OCI-LY1 (cell line): ENCODE measurements at regions not wholly inside any gene's neighbourhood (a gene's known extent, or its start where the extent isn't known, plus 50 kb on each side); places are given as distances from the start of the nearest gene placed in this dataset.

Experiments used
- CTCF ChIP-seq: fragments of 200-600 bp; sonication (generic), shearing (Covaris generic); IDR thresholded peaks from 2 replicates; pipeline ENCODE4 v1.5.1; 2017; ENCODE audit warnings: mild to moderate bottlenecking, antibody characterized with exemption, low read length, moderate library complexity, mixed read lengths
- EZH2 ChIP-seq: fragments of 200-600 bp; sonication (generic), shearing (Covaris generic); IDR thresholded peaks from 2 replicates; pipeline ENCODE4 v1.8.0; 2017; ENCODE audit warnings: borderline replicate concordance, mixed run types, mild to moderate bottlenecking, antibody characterized with exemption, low read length, moderate library complexity, mixed read lengths

DNA sequence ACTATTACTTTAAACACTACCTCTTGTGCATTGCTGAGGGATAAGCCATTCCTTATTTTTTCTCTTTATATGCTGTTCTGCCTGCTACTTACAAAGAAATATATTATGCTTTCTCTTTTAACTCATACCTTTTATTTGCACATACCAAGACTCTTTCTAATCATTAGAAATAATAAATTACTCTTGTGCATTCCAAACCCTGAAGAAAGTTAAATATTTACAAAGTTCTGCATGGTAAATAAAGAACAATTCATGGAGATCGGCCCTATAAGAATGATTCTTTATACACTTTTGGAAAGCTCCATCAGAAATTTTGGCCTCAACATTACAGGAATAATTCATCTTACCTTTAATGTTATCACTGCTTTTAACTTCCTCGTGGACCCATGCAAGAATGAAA, 86.7 kb upstream of the PALMD start:
- TF ChIP-seq CTCF, result no peak
- TF ChIP-seq EZH2, result no peak
